Natural killer cell (primary cell): ENCODE measurements at regions not wholly inside any gene's neighbourhood (a gene's known extent, or its start where the extent isn't known, plus 50 kb on each side); places are given as distances from the start of the nearest gene placed in this dataset.

Experiments
- ATAC-seq, 3 donors: fragments of 150-1000 bp in 2 of 3; fragments of 200-7000 bp in 1 of 3; cut with Tn5 transposase; 1 replicate in 1 of 3; 2 replicates in 2 of 3; pipeline ENCODE4 v1.10.0; 2021; ENCODE audit warnings: mild to moderate bottlenecking in 2 of 3, moderate library complexity in 2 of 3
- DNase-seq, 2 donors: peaks; one replicate each; pipeline versions ENCODE4 v3.0.0 to v3.0.0-alpha.2; 2013 to 2021; ENCODE audit warnings: mixed read lengths in 1 of 2
- H3K27ac ChIP-seq: one replicate; pipeline ENCODE4 v1.5.1; 2013; ENCODE audit warnings: mild to moderate bottlenecking, low read length
- H3K27me3 ChIP-seq: one replicate; pipeline ENCODE4 v1.6.1; 2013; ENCODE audit warnings: low read length; ENCODE audit not compliant: control insufficient read depth, insufficient read depth
- H3K36me3 ChIP-seq: one replicate; pipeline ENCODE4 v1.6.1; 2013; ENCODE audit warnings: low read length; ENCODE audit not compliant: control insufficient read depth, insufficient read depth
- H3K4me1 ChIP-seq: one replicate; pipeline ENCODE4 v1.6.1; 2013; ENCODE audit warnings: low read length; ENCODE audit not compliant: control insufficient read depth, insufficient read depth
- H3K4me3 ChIP-seq: one replicate; pipeline ENCODE4 v1.5.1; 2013; ENCODE audit warnings: low read length
- H3K9me3 ChIP-seq: one replicate; pipeline ENCODE4 v1.6.1; 2013; ENCODE audit warnings: low read length; ENCODE audit not compliant: control insufficient read depth, insufficient read depth
- H3K27ac Mint-ChIP-seq, 2 donors: one replicate each; pipeline ENCODE4 v1.8.0; 2022; ENCODE audit warnings: mild to moderate bottlenecking in 2 of 2, mixed read lengths in 2 of 2, moderate library complexity in 1 of 2
- H3K27me3 Mint-ChIP-seq, 2 donors: one replicate each; pipeline ENCODE4 v1.8.0; 2022; ENCODE audit warnings: low read depth in 2 of 2, mixed read lengths in 2 of 2
- H3K36me3 Mint-ChIP-seq: one replicate; pipeline ENCODE4 v1.8.0; 2022; ENCODE audit warnings: mixed read lengths
- H3K4me1 Mint-ChIP-seq, 2 donors: one replicate each; pipeline ENCODE4 v1.8.0; 2022; ENCODE audit warnings: mixed read lengths in 2 of 2
- H3K4me3 Mint-ChIP-seq: one replicate; pipeline ENCODE4 v1.8.0; 2022; ENCODE audit warnings: mild to moderate bottlenecking, moderate library complexity, mixed read lengths
- H3K9me3 Mint-ChIP-seq, 2 donors: one replicate each; pipeline ENCODE4 v1.8.0; 2022; ENCODE audit warnings: mixed read lengths in 2 of 2
- CTCF ChIP-seq: fragments of 200-600 bp; IDR thresholded peaks from one replicate; pipeline ENCODE4 v1.8.0; 2022; ENCODE audit warnings: antibody characterized with exemption
- WGBS: methylation state at CpG from one replicate; pipeline ENCODE4 v1.1.7; 2013; ENCODE audit warnings: missing lambda C conversion rate; ENCODE audit not compliant: insufficient coverage; 5-methylcytosine and 5-hydroxymethylcytosine counted together
- intact Hi-C: fragments of 100-400 bp; cut with micrococcal nuclease; formaldehyde crosslinking; loops from one replicate; pipeline ENCODE4 v1.14.2; 2022

DNA sequence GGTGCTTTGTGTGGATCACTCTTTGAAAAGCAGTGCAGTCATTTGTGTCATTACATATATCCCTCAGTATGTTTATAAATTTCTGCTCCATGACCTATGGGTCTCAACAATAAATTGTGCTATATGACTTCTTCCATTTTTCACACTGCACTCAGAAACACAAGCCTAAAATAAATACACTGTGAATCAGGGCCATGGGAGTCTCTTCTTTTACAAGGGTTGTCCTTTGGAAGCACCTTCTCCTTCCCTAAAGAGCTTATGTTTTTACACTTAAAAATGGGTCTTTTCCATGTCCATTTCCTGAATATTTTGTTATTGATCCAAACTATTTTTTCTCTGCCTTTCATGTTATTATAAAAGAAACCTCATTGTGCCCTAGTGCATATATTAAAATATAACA is 108.3 kb upstream of the MEOX2 start:
- Mint-ChIP-seq H3K4me3 (no peak overlapping the region), H3K36me3 (no peaks in the 10 kb centered on the region), H3K27ac (no peak overlapping the region), H3K9me3 (peaks cover 8 to 16% of the 10 kb centered on the region in 2 donors), H3K27me3 (no peaks in the 10 kb centered on the region), H3K4me1 (no peaks in the 10 kb centered on the region)
- no peak overlapping the region for H3K27ac ChIP-seq
- no peaks in the 10 kb centered on the region for H3K36me3 ChIP-seq
- no peaks in the 10 kb centered on the region for H3K9me3 ChIP-seq
- ATAC-seq (no peak), DNase-seq (no peak)
- H3K4me1 ChIP-seq: no peaks in the 10 kb centered on the region
- H3K4me3 ChIP-seq: no peak overlapping the region
- H3K27me3 ChIP-seq: no peaks in the 10 kb centered on the region
- no peak for TF ChIP-seq CTCF
- intact Hi-C loops: no loop called here

DNA sequence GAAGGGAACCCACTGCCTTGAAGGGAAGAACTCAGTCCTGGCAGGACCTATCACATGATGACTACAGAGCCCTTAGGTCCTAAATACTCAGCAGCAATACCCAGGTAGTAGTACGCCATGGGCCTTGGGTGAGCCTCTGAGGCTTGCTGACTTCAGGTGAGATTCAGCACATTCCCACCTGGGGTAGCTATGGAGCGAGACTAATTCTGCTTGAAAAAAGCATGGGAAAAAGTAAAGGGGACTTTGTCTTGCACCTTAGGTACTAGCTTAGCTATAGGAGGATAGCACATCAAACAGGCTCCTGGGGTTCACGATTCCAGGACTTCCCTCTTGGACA is 98.2 kb upstream of the MEOX2 start:
- H3K27ac Mint-ChIP-seq: no peak overlapping the region
- no peaks in the 10 kb centered on the region for H3K27me3 Mint-ChIP-seq
- peaks cover 13 to 18% of the 10 kb centered on the region in 2 donors for H3K9me3 Mint-ChIP-seq
- no peak overlapping the region for H3K4me3 Mint-ChIP-seq
- intact Hi-C loops: no loop called here
- no peak for TF ChIP-seq CTCF
- WGBS: 88% methylated on average over 3 of the region's 3 CpGs
- Histone ChIP-seq H3K9me3 (no peaks in the 10 kb centered on the region), H3K36me3 (no peaks in the 10 kb centered on the region), H3K27ac (no peak overlapping the region), H3K4me1 (no peaks in the 10 kb centered on the region), H3K4me3 (no peak overlapping the region), H3K27me3 (no peaks in the 10 kb centered on the region)
- no peak for DNase-seq
- H3K4me1 Mint-ChIP-seq: no peaks in the 10 kb centered on the region
- no peak for ATAC-seq
- H3K36me3 Mint-ChIP-seq: peaks cover 8% of the 10 kb centered on the region

- WGBS: 71% methylated on average over 1 of the region's 1 CpG
- no peaks in the 10 kb centered on the region for H3K27me3 ChIP-seq
- H3K4me3 ChIP-seq: no peak overlapping the region
- no peak for TF ChIP-seq CTCF
- no peak overlapping the region for H3K27ac ChIP-seq
- intact Hi-C loops: no loop called here
- H3K36me3 ChIP-seq: no peaks in the 10 kb centered on the region
- no peak for ATAC-seq
- peaks cover 8% of the 10 kb centered on the region for H3K36me3 Mint-ChIP-seq
- H3K9me3 Mint-ChIP-seq: peaks cover 13 to 18% of the 10 kb centered on the region in 2 donors
- no peaks in the 10 kb centered on the region for H3K4me1 ChIP-seq
- H3K27me3 Mint-ChIP-seq: no peaks in the 10 kb centered on the region
- no peak overlapping the region for H3K27ac Mint-ChIP-seq
- DNase-seq: no peak
- H3K9me3 ChIP-seq: no peaks in the 10 kb centered on the region
- H3K4me3 Mint-ChIP-seq: no peak overlapping the region
- H3K4me1 Mint-ChIP-seq: no peaks in the 10 kb centered on the region
Observed at GRCh38 chr7:15783987-15784693, 97.7 kb upstream of the MEOX2 start.

- no peak for ATAC-seq
- Histone ChIP-seq H3K27ac (no peak overlapping the region), H3K36me3 (no peaks in the 10 kb centered on the region), H3K4me3 (no peak overlapping the region), H3K9me3 (no peaks in the 10 kb centered on the region), H3K4me1 (no peaks in the 10 kb centered on the region), H3K27me3 (no peaks in the 10 kb centered on the region)
- Mint-ChIP-seq H3K27ac (no peak overlapping the region), H3K9me3 (peaks cover 10% of the 10 kb centered on the region in 2 donors), H3K27me3 (no peaks in the 10 kb centered on the region), H3K36me3 (no peaks in the 10 kb centered on the region), H3K4me3 (no peak overlapping the region), H3K4me1 (no peaks in the 10 kb centered on the region)
- DNase-seq: no peak
- intact Hi-C loops: no loop called here
- TF ChIP-seq CTCF: no peak
- 93% methylated on average over 1 of the region's 2 CpGs for WGBS
Observed at GRCh38 chr7:15782656-15783055, 96.2 kb upstream of the MEOX2 start.
